HFF-Myc (cell line): ENCODE measurements at regions not wholly inside any gene's neighbourhood (a gene's known extent, or its start where the extent isn't known, plus 50 kb on each side); places are given as distances from the start of the nearest gene placed in this dataset.

Source experiments
- DNase-seq: peaks from one replicate; pipeline ENCODE4 v3.0.0-alpha.2; 2011; ENCODE audit warnings: low read depth; ENCODE audit errors: extremely low read depth
- H3K4me3 ChIP-seq: replicated peaks from 2 replicates; pipeline ENCODE4 v1.5.1; 2011; ENCODE audit warnings: low read depth, mild to moderate bottlenecking, control low read depth, low read length
- CTCF ChIP-seq: IDR thresholded peaks from 2 replicates; pipeline ENCODE4 v1.5.1; 2012; ENCODE audit warnings: mild to moderate bottlenecking, low read depth, low read length, control low read depth; ENCODE audit errors: missing control alignments

- DNase-seq, result no peak
- no peak for TF ChIP-seq CTCF
- H3K4me3 ChIP-seq, result no peak overlapping the region
Measured at GRCh38 chr2:192354512-192355244, 159.9 kb upstream of the TMEFF2 start.

GRCh38 chr2:192347542-192347941 lies 152.8 kb upstream of the TMEFF2 start:
- no peak for DNase-seq
- no peak overlapping the region for H3K4me3 ChIP-seq
- no peak for TF ChIP-seq CTCF

GRCh38 chr2:192345287-192345686 lies 150.6 kb upstream of the TMEFF2 start:
- no peak overlapping the region for H3K4me3 ChIP-seq
- no peak for TF ChIP-seq CTCF
- no peak for DNase-seq

- H3K4me3 ChIP-seq, result no peak overlapping the region
- DNase-seq, result no peak
- TF ChIP-seq CTCF, result no peak
Measured at GRCh38 chr2:192333642-192334041, 138.9 kb upstream of the TMEFF2 start.

- DNase-seq, result no peak
- no peak for TF ChIP-seq CTCF
- H3K4me3 ChIP-seq, result no peak overlapping the region
Measured at GRCh38 chr2:192328297-192328696, 133.6 kb upstream of the TMEFF2 start.

GRCh38 chr2:192327576-192327975 lies 132.8 kb upstream of the TMEFF2 start:
- H3K4me3 ChIP-seq, result no peak overlapping the region
- no peak for TF ChIP-seq CTCF
- no peak for DNase-seq

GRCh38 chr2:192315543-192315942 lies 120.8 kb upstream of the TMEFF2 start:
- TF ChIP-seq CTCF, result no peak
- DNase-seq, result no peak
- no peak overlapping the region for H3K4me3 ChIP-seq
